K562 (cell line): ENCODE measurements at regions not wholly inside any gene's neighbourhood (a gene's known extent, or its start where the extent isn't known, plus 50 kb on each side); places are given as distances from the start of the nearest gene placed in this dataset.

Experiments used
- ATAC-seq: fragments of 200-7000 bp; cut with Tn5 transposase; 3 replicates; pipeline ENCODE4 v1.9.1; 2020; ENCODE audit warnings: moderate library complexity
- BruUV-seq: library from RNA; stranded (reverse); fragments of 400-500 nt; replicated peaks from 2 replicates; lab custom pipeline; 2021; lab: Mats Ljungman, UMichigan
- CTCF ChIA-PET: fragments of 300-600 bp; formaldehyde crosslinking; extraction: SDS; loops from one replicate; lab custom pipeline; 2021; ENCODE audit warnings: low intra/inter-chr PET ratio; lab: Yijun Ruan, JAX
- POLR2A ChIA-PET: fragments of 300-600, 350-650 bp; sonication (Branson Sonifier 250); formaldehyde crosslinking; extraction: SDS; loops from one replicate; lab custom pipeline; 2021; ENCODE audit warnings: antibody characterized with exemption, inconsistent platforms; lab: Yijun Ruan, JAX
- DNase-seq, 4 experiments: peaks; one replicate each; pipeline versions ENCODE4 v3.0.0 to v3.0.0-alpha.2; 2011 to 2018; ENCODE audit warnings: low spot score in 3 of 4, mixed read lengths in 3 of 4; ENCODE audit errors: extremely low read depth in 1 of 4
- FAIRE-seq: peaks from 2 replicates; lab custom pipeline; 2011; peaks lifted over from hg19 to GRCh38; lab: Jason Lieb, UNC
- H2AFZ ChIP-seq: 2 replicates; pipeline ENCODE4 v1.6.0; 2011; ENCODE audit warnings: low read depth, low read length, control low read depth, inconsistent platforms
- H3K27ac ChIP-seq: fragments of 200-600 bp; 3 replicates; pipeline ENCODE4 v1.8.0; 2011; ENCODE audit warnings: low read depth, mild to moderate bottlenecking, control low read depth, inconsistent platforms, low read length, moderate library complexity, mixed read lengths; ENCODE audit errors: extremely low read depth
- H3K27me3 ChIP-seq, 2 experiments: fragments of 300-600 bp in 1 of 2; 2 replicates in 1 of 2; 3 replicates in 1 of 2; pipeline versions ENCODE4 v1.6.0 to v1.8.0; 2011; ENCODE audit warnings: inconsistent platforms in 2 of 2, low read length in 2 of 2, mild to moderate bottlenecking in 1 of 2, mixed read lengths in 1 of 2, moderate library complexity in 1 of 2; ENCODE audit not compliant: control insufficient read depth in 2 of 2, insufficient read depth in 2 of 2
- H3K36me3 ChIP-seq: fragments of 300-600 bp; 3 replicates; pipeline ENCODE4 v1.8.0; 2011; ENCODE audit warnings: mild to moderate bottlenecking, low read length, inconsistent platforms; ENCODE audit not compliant: control insufficient read depth, insufficient read depth
- H3K4me1 ChIP-seq, 2 experiments: fragments of 200-600 bp in 1 of 2; replicated peaks in 1 of 2; 2 replicates in 1 of 2; 3 replicates in 1 of 2; pipeline versions ENCODE4 v1.5.1 to v1.8.0; 2011; ENCODE audit warnings: inconsistent platforms in 2 of 2, low read length in 2 of 2, mild to moderate bottlenecking in 1 of 2, mixed read lengths in 1 of 2, moderate library complexity in 1 of 2; ENCODE audit not compliant: control insufficient read depth in 2 of 2, insufficient read depth in 2 of 2
- H3K4me2 ChIP-seq: 2 replicates; pipeline ENCODE4 v1.6.1; 2011; ENCODE audit warnings: low read length, control low read depth, inconsistent platforms, mixed read lengths; ENCODE audit not compliant: insufficient read depth
- H3K4me3 ChIP-seq: fragments of 200-600 bp; sonication (generic), shearing (Covaris generic); 2 replicates; pipeline ENCODE4 v1.5.1; 2016; ENCODE audit warnings: control low read depth, inconsistent platforms
- H3K79me2 ChIP-seq: fragments of 200-600 bp; 3 replicates; pipeline ENCODE4 v1.8.0; 2011; ENCODE audit warnings: low read length, inconsistent platforms; ENCODE audit not compliant: control insufficient read depth, insufficient read depth
- H3K9ac ChIP-seq, 2 experiments: 2 replicates each; pipeline versions ENCODE4 v1.6.0 to v1.6.1; 2011; ENCODE audit warnings: low read depth in 2 of 2, low read length in 2 of 2, control low read depth in 1 of 2, inconsistent platforms in 1 of 2, mild to moderate bottlenecking in 1 of 2, mixed read lengths in 1 of 2; ENCODE audit not compliant: insufficient read depth in 1 of 2
- H3K9me1 ChIP-seq: one replicate; pipeline ENCODE4 v1.6.0; 2011; ENCODE audit warnings: inconsistent platforms, mild to moderate bottlenecking, low read length, moderate library complexity; ENCODE audit not compliant: control insufficient read depth, insufficient read depth
- H3K9me3 ChIP-seq: replicated peaks from 2 replicates; pipeline ENCODE4 v1.5.1; 2011; ENCODE audit warnings: low read depth, low read length, inconsistent platforms; ENCODE audit not compliant: control insufficient read depth, insufficient read depth
- H4K20me1 ChIP-seq: replicated peaks from 2 replicates; pipeline ENCODE4 v1.6.1; 2011; ENCODE audit warnings: low read length, inconsistent platforms, mixed read lengths; ENCODE audit not compliant: control insufficient read depth, insufficient read depth
- EHMT2 ChIP-seq: fragments of 450-650 bp; IDR thresholded peaks from 2 replicates; pipeline ENCODE4 v1.6.1; 2018; ENCODE audit warnings: antibody characterized with exemption
- ELK3 ChIP-seq: fragments of 450-650 bp; formaldehyde crosslinking; IDR thresholded peaks from 2 replicates; pipeline ENCODE4 v1.4.0; 2020; ENCODE audit warnings: mild to moderate bottlenecking
- PURB ChIP-seq: sonication (generic); formaldehyde crosslinking; IDR thresholded peaks from 2 replicates; pipeline ENCODE4 v1.9.0; 2021; ENCODE audit warnings: low read depth, mild to moderate bottlenecking, missing genetic modification reagents
- RB1 ChIP-seq: fragments of 450-650 bp; IDR thresholded peaks from 2 replicates; pipeline ENCODE4 v1.6.1; 2017; ENCODE audit warnings: low read depth, mild to moderate bottlenecking
- TFE3 ChIP-seq: fragments of 450-650 bp; formaldehyde crosslinking; IDR thresholded peaks from 2 replicates; pipeline ENCODE4 v1.4.0; 2020; ENCODE audit warnings: mild to moderate bottlenecking, mixed read lengths
- ZBTB34 ChIP-seq: fragments of 250-450 bp; sonication (Bioruptor Pico); IDR thresholded peaks from 2 replicates; pipeline ENCODE4 v1.8.0; 2021; ENCODE audit warnings: mild to moderate bottlenecking, moderate library complexity
- WGBS: fragments of 100-300 bp; shearing (Covaris generic); methylation state at CpG from one replicate; pipeline ENCODE4 v1.1.6; 2016; ENCODE audit warnings: low coverage, mixed read lengths; ENCODE audit not compliant: insufficient coverage; ENCODE audit errors: missing lambda C conversion rate; 5-methylcytosine and 5-hydroxymethylcytosine counted together
- in situ Hi-C: fragments of 300-500 bp; cut with MboI; formaldehyde crosslinking; loops from 4 replicates; pipeline ENCODE4 v1.15.0; 2018; ENCODE audit warnings: inconsistent platforms, mixed read lengths
- intact Hi-C: fragments of 100-400 bp; cut with micrococcal nuclease; formaldehyde crosslinking; loops from 2 replicates; pipeline ENCODE4 v1.14.2; 2022

GRCh38 chr5:108634010-108634616, 113.6 kb upstream of the FER start:
- FAIRE-seq (no peak), ATAC-seq (no peak), DNase-seq (no peak)
- no peak overlapping the region for H3K27ac ChIP-seq
- TF ChIP-seq RB1 (no peak), PURB (no peak), EHMT2 (no peak)
- peaks cover 2 to 6% of the 10 kb centered on the region in 2 experiments; a peak in 2 of 5 replicates for H3K27me3 ChIP-seq
- H3K4me3 ChIP-seq, result no peak overlapping the region
- H3K4me1 ChIP-seq, result no peaks in the 10 kb centered on the region
- no peaks in the 10 kb centered on the region for H3K9me1 ChIP-seq
- H3K36me3 ChIP-seq, result no peaks in the 10 kb centered on the region
- CTCF ChIA-PET, result no interaction called here
- in situ Hi-C loops (no loop called here), intact Hi-C loops (no loop called here)
- H3K9ac ChIP-seq, result no peak overlapping the region
- no peak overlapping the region for H3K4me2 ChIP-seq
- POLR2A ChIA-PET, result interaction anchor here (1.0 kb wide), 1 partner anchor 116 kb away, joined by 3 read pairs; no protein-coding TSS in a partner anchor
- no peaks in the 10 kb centered on the region for H3K79me2 ChIP-seq
- H3K9me3 ChIP-seq, result no peaks in the 10 kb centered on the region
- no TSS peak for BruUV-seq
- no peaks in the 10 kb centered on the region for H4K20me1 ChIP-seq
- H2AFZ ChIP-seq, result no peak overlapping the region

GRCh38 chr5:108629779-108630528, 117.7 kb upstream of the FER start:
- Histone ChIP-seq H3K4me3 (no peak overlapping the region), H3K4me2 (no peak overlapping the region), H3K27ac (no peak overlapping the region), H3K9me3 (no peaks in the 10 kb centered on the region), H4K20me1 (no peaks in the 10 kb centered on the region), H3K4me1 (no peaks in the 10 kb centered on the region), H3K9me1 (no peaks in the 10 kb centered on the region), H3K27me3 (peaks cover 2 to 6% of the 10 kb centered on the region in 2 experiments; a peak in 1 of 5 replicates), H3K9ac (no peak overlapping the region), H2AFZ (no peak overlapping the region), H3K36me3 (no peaks in the 10 kb centered on the region), H3K79me2 (no peaks in the 10 kb centered on the region)
- no peak for TF ChIP-seq ZBTB34
- TF ChIP-seq ELK3 (CRISPR knock-in tag), result no peak
- peak; percentile 35; the same call in 1 of the 2 replicates for TF ChIP-seq TFE3 (CRISPR knock-in tag)
- no peak for ATAC-seq
- no peak for DNase-seq
- BruUV-seq, result no TSS peak
- ChIA-PET CTCF (no interaction called here), POLR2A (interaction anchor here (1.0 to 1.6 kb wide), 2 partner anchors 12 to 17 kb away, joined by 3 read pairs; no protein-coding TSS in a partner anchor)
- in situ Hi-C loops (no loop called here), intact Hi-C loops (loop anchor here (5.0 kb wide), 1 partner anchor 108 kb away; no protein-coding TSS in a partner anchor)
- 0% methylated on average over 2 of the region's 2 CpGs for WGBS
- no peak for FAIRE-seq
